22Rv1 (cell line): ENCODE measurements at regions not wholly inside any gene's neighbourhood (a gene's known extent, or its start where the extent isn't known, plus 50 kb on each side); places are given as distances from the start of the nearest gene placed in this dataset.

Experiments used
- ZFX ChIP-seq: fragments of 450-650 bp; IDR thresholded peaks from 2 replicates; pipeline ENCODE4 v1.6.1; 2017; ENCODE audit warnings: antibody characterized with exemption, borderline replicate concordance
- TF ChIP-seq, protein P1 (sequence below): fragments of 450-650 bp; IDR thresholded peaks from 2 replicates; pipeline ENCODE4 v1.5.1; 2017; ENCODE audit warnings: mild to moderate bottlenecking

GRCh38 chr10:89889606-89890005 is 188.2 kb downstream of the KIF20B start:
- TF ChIP-seq, protein P1, sequence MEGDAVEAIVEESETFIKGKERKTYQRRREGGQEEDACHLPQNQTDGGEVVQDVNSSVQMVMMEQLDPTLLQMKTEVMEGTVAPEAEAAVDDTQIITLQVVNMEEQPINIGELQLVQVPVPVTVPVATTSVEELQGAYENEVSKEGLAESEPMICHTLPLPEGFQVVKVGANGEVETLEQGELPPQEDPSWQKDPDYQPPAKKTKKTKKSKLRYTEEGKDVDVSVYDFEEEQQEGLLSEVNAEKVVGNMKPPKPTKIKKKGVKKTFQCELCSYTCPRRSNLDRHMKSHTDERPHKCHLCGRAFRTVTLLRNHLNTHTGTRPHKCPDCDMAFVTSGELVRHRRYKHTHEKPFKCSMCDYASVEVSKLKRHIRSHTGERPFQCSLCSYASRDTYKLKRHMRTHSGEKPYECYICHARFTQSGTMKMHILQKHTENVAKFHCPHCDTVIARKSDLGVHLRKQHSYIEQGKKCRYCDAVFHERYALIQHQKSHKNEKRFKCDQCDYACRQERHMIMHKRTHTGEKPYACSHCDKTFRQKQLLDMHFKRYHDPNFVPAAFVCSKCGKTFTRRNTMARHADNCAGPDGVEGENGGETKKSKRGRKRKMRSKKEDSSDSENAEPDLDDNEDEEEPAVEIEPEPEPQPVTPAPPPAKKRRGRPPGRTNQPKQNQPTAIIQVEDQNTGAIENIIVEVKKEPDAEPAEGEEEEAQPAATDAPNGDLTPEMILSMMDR = no peak
- TF ChIP-seq ZFX = no peak
